HG03103 (cell line): ENCODE measurements at regions not wholly inside any gene's neighbourhood (a gene's known extent, or its start where the extent isn't known, plus 50 kb on each side); places are given as distances from the start of the nearest gene placed in this dataset.

ENCODE experiments used
- ATAC-seq: cut with Tn5 transposase; IDR thresholded peaks from one replicate; pipeline ENCODE4 v1.9.1; 2021; ENCODE audit warnings: low read depth; ENCODE audit not compliant: unreplicated experiment

GRCh38 chr9:11828201-11828600 lies 865.0 kb upstream of the TYRP1 start:
- no peak for ATAC-seq

- ATAC-seq = no peak
Measured at GRCh38 chr9:11833056-11833455, 860.1 kb upstream of the TYRP1 start.

DNA sequence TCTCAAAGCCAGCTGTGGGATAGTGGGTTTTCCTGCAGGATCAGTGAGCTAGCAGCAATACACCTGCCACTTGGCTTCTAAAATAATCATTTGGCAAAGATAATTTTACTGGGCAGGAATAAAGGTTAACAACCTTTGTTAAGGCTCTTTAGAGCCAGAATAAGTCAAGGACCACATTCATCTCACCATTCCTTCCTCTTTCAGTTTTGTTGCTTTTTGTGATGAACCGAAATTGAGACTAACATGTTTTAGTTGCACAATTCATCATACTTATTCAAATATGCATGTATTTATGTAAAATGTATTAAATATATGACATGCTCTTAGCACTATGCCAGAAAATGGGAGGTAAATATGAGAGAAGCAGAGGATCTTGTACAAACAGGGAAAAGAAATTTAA lies 824.4 kb upstream of the TYRP1 start:
- ATAC-seq = no peak

DNA sequence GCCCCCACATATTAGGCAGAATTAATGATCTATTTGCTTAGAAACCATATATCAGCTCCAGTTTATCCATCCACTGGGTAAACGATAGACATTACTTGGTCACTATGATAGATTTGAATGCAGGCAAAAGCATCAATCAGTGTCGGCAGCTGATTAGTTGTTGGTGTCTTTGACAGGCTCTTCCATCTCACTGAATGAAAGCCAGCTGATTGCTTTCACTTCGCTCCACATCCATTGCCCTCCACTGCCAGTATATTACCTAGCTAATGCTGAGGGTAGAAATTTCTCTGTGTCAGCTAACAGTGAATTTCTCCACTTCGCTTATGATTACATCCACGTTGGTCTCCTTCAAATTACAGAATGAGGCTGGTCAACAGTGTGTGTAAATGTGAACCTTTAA lies 821.3 kb upstream of the TYRP1 start:
- no peak for ATAC-seq

GRCh38 chr9:11872471-11872870 lies 820.7 kb upstream of the TYRP1 start:
- ATAC-seq = no peak

- ATAC-seq = no peak
Measured at GRCh38 chr9:11874414-11874813, 818.8 kb upstream of the TYRP1 start.

- no peak for ATAC-seq
Measured at GRCh38 chr9:11892401-11892800, 800.8 kb upstream of the TYRP1 start.

- ATAC-seq = no peak
Measured at GRCh38 chr9:11893331-11893730, 799.9 kb upstream of the TYRP1 start.

DNA sequence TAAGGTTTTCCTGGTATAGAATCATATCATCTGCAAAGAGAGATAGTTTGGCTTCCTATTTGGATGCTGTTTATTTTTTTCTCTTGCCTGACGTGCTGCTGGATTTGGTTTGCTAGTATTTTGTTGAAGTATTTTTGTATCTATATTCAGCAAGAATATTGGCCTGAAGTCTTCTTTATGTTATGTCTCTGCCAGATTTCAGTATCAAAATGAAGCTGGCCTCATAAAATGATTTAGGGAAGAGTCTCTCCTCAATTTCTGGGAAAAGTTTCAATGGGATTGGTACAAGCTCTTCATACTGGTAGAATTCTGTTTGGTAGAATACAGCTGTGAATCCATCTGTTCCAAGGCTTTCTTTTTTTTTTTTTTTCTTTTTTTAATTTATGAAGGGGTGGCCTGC lies 799.0 kb upstream of the TYRP1 start:
- no peak for ATAC-seq

DNA sequence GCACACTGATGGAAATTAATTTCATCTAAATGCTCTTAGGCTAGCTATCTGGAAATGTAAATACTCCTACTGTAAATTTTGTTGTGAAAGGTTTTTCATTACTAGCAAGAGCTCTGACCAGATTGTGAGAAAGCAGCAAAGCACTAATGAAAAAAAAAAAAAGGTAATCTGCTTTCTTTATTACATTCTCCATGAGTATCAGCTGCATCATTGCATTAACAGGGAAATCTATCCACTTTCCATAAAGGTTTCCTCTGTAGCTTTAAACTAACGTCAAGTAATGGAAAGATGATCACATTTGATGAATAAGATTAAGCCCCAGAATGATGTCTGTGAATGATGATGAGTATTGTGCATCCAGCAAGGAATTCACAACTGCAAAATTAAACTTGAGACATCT lies 790.6 kb upstream of the TYRP1 start:
- ATAC-seq = no peak

DNA sequence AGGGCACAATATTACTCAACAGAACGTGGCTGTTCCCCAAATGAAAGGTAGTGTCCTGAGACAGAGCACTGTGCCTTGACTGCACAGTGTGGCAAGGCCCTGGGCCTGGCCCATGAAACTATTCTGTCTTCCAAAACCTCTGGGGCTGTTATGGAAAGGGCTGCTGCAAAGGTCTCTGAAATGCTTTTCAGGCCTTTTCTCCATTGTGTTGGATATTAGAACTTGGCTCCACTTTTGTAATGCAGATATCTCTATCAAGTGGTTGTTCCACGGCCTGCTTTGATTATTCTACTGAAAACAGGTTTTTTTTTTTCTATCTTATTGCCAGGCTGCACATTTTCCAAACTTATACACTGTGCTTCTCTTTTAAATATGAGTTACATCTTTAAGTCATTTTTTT lies 777.5 kb upstream of the TYRP1 start:
- ATAC-seq = no peak

- no peak for ATAC-seq
Measured at GRCh38 chr9:11928871-11929321, 764.3 kb upstream of the TYRP1 start.

DNA sequence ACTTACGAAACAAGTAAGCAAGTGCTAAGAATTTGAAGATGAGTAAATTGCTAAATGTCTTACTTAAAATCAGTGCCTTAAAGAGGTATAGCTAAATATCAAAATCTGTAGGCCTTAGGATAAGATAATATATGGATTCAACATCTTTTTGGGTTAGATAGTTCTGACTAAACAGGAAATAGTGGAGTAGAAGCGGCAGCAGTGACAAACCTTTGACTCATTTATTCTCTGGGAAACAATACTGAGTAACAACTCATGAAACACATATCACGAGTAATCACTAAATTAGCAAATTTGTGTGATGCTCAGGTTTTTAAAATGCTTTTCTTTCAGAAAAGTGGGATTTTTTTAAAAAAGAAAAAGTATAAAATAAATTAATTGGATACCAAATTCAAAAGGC lies 762.1 kb upstream of the TYRP1 start:
- no peak for ATAC-seq

GRCh38 chr9:11931751-11932150 lies 761.4 kb upstream of the TYRP1 start:
- no peak for ATAC-seq

GRCh38 chr9:11933926-11934325 lies 759.3 kb upstream of the TYRP1 start:
- no peak for ATAC-seq

DNA sequence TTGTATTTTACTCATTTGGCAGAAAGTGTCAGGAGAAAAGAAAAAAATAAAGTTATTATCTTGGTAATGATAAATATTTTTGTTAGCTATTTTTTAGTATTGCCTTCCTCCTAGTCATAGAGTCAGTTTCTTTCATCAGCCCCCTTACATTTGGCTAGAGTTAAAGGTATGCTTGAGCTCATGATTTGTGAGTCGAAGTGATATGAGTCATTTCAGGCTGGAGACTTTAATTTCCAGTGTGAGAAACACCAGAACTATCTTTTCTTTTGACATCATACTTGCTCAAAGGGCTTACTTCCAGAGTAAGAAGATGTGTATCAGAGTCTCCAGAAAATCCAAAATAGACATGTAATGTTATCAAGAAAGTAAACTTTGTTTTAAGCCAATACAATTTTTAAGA lies 746.7 kb upstream of the TYRP1 start:
- ATAC-seq = no peak

- ATAC-seq = no peak
Measured at GRCh38 chr9:11962327-11962726, 730.9 kb upstream of the TYRP1 start.

DNA sequence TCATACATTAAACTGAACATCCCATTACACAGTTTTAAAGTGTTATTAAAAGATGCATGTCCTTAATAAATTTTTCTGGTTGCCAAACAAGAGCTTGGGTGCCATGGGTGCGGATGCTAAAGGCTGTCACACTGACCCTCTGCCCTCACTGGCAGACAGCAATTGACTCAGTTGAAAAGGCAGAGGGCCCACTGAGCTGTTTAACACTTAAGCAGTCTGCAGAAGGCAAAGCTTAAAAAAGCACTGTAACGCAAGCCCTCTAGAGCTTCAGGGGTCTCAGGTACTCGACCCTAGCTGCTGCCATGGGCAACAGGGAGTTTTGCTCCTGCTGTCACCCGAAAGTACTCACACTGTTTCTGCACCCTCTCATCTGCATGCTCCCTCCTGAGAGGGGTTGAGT lies 726.4 kb upstream of the TYRP1 start:
- no peak for ATAC-seq

GRCh38 chr9:11968631-11969030 lies 724.6 kb upstream of the TYRP1 start:
- ATAC-seq = no peak

DNA sequence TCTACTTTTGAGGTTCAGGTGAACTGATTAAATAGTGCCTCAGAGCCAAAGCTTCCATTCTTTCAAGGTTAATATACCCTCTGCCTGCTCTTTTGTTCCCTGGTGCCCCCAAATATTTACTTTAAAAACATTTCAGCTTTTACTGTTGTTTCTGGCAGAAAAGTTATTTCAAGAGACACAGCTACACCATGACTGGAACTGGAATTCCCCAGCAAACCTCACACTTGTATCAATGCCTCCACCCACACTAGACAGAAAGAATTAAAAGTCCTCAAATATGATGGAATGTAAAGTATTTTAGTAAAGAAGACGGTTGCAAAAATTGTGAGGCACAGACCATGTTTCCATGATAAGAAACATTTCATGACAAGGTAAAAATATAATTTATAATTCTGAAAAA lies 720.2 kb upstream of the TYRP1 start:
- no peak for ATAC-seq

DNA sequence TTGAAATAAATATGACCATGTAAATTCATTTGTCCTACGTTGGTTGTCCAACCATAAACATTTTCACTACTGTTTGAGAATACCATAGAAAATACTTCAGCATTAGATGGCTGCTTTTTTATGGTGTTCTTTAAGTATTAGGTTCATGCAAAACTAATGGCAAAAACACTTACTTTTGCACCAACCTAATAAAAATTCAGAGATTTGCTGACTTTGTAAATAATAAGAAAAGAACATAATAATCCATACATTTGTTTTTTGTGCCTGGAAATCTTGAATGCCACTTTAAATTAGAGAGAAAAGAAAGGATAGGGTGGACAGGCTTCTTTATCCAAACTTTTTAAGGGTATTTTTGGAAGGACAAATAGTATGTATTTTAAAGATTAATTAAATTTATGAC lies 719.7 kb upstream of the TYRP1 start:
- ATAC-seq = no peak

DNA sequence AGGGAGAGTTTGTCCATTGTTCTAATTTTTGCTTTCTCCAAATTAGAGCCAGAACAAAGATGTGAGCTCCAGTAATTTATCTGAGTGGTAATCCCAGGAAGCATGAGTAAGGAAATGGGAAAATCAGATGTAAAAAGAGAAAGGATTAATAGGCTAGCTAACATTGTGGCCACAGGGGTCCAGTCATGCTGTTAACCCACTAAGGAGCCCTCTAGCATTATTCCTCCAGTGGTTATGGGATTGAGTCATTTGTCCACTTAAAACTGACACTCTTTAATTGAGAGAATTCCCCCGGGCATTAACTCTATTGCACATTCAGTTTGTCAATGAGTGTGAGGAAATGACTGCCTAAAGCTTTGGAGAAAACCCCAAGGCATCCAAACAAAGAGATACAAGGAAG lies 700.3 kb upstream of the TYRP1 start:
- ATAC-seq = no peak

- no peak for ATAC-seq
Measured at GRCh38 chr9:12014488-12014887, 678.7 kb upstream of the TYRP1 start.

DNA sequence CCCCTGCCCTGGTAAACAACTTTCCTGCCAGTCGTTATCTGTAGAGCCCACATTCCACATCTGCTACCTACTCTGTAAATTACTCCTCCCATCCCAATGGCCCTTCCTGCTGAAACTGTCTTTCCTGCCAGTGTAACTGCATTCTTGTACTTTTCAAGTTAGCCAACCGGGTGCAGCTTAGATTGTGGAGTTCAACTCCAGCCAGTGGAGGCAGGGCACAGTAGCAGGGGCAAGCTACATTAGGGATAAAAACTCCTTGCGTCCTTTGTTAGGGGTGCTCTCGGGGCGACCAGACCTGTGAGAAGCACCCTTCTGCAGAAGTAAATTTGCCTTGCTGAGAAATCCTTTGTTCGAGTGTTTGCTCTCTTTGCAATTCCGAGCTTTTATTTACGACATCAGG lies 639.0 kb upstream of the TYRP1 start:
- ATAC-seq = no peak
